K562 (cell line): ENCODE measurements at regions not wholly inside any gene's neighbourhood (a gene's known extent, or its start where the extent isn't known, plus 50 kb on each side); places are given as distances from the start of the nearest gene placed in this dataset.

Experiments used
- ATAC-seq: fragments of 200-7000 bp; cut with Tn5 transposase; 3 replicates; pipeline ENCODE4 v1.9.1; 2020; ENCODE audit warnings: moderate library complexity
- BruUV-seq: library from RNA; stranded (reverse); fragments of 400-500 nt; replicated peaks from 2 replicates; lab custom pipeline; 2021; lab: Mats Ljungman, UMichigan
- CTCF ChIA-PET: fragments of 300-600 bp; formaldehyde crosslinking; extraction: SDS; loops from one replicate; lab custom pipeline; 2021; ENCODE audit warnings: low intra/inter-chr PET ratio; lab: Yijun Ruan, JAX
- POLR2A ChIA-PET: fragments of 300-600, 350-650 bp; sonication (Branson Sonifier 250); formaldehyde crosslinking; extraction: SDS; loops from one replicate; lab custom pipeline; 2021; ENCODE audit warnings: antibody characterized with exemption, inconsistent platforms; lab: Yijun Ruan, JAX
- DNase-seq, 4 experiments: peaks; one replicate each; pipeline versions ENCODE4 v3.0.0 to v3.0.0-alpha.2; 2011 to 2018; ENCODE audit warnings: low spot score in 3 of 4, mixed read lengths in 3 of 4; ENCODE audit errors: extremely low read depth in 1 of 4
- FAIRE-seq: peaks from 2 replicates; lab custom pipeline; 2011; peaks lifted over from hg19 to GRCh38; lab: Jason Lieb, UNC
- H2AFZ ChIP-seq: 2 replicates; pipeline ENCODE4 v1.6.0; 2011; ENCODE audit warnings: low read depth, low read length, control low read depth, inconsistent platforms
- H3K27ac ChIP-seq: fragments of 200-600 bp; 3 replicates; pipeline ENCODE4 v1.8.0; 2011; ENCODE audit warnings: low read depth, mild to moderate bottlenecking, control low read depth, inconsistent platforms, low read length, moderate library complexity, mixed read lengths; ENCODE audit errors: extremely low read depth
- H3K27me3 ChIP-seq, 2 experiments: fragments of 300-600 bp in 1 of 2; 2 replicates in 1 of 2; 3 replicates in 1 of 2; pipeline versions ENCODE4 v1.6.0 to v1.8.0; 2011; ENCODE audit warnings: inconsistent platforms in 2 of 2, low read length in 2 of 2, mild to moderate bottlenecking in 1 of 2, mixed read lengths in 1 of 2, moderate library complexity in 1 of 2; ENCODE audit not compliant: control insufficient read depth in 2 of 2, insufficient read depth in 2 of 2
- H3K36me3 ChIP-seq: fragments of 300-600 bp; 3 replicates; pipeline ENCODE4 v1.8.0; 2011; ENCODE audit warnings: mild to moderate bottlenecking, low read length, inconsistent platforms; ENCODE audit not compliant: control insufficient read depth, insufficient read depth
- H3K4me1 ChIP-seq, 2 experiments: fragments of 200-600 bp in 1 of 2; replicated peaks in 1 of 2; 2 replicates in 1 of 2; 3 replicates in 1 of 2; pipeline versions ENCODE4 v1.5.1 to v1.8.0; 2011; ENCODE audit warnings: inconsistent platforms in 2 of 2, low read length in 2 of 2, mild to moderate bottlenecking in 1 of 2, mixed read lengths in 1 of 2, moderate library complexity in 1 of 2; ENCODE audit not compliant: control insufficient read depth in 2 of 2, insufficient read depth in 2 of 2
- H3K4me2 ChIP-seq: 2 replicates; pipeline ENCODE4 v1.6.1; 2011; ENCODE audit warnings: low read length, control low read depth, inconsistent platforms, mixed read lengths; ENCODE audit not compliant: insufficient read depth
- H3K4me3 ChIP-seq: fragments of 200-600 bp; sonication (generic), shearing (Covaris generic); 2 replicates; pipeline ENCODE4 v1.5.1; 2016; ENCODE audit warnings: control low read depth, inconsistent platforms
- H3K79me2 ChIP-seq: fragments of 200-600 bp; 3 replicates; pipeline ENCODE4 v1.8.0; 2011; ENCODE audit warnings: low read length, inconsistent platforms; ENCODE audit not compliant: control insufficient read depth, insufficient read depth
- H3K9ac ChIP-seq, 2 experiments: 2 replicates each; pipeline versions ENCODE4 v1.6.0 to v1.6.1; 2011; ENCODE audit warnings: low read depth in 2 of 2, low read length in 2 of 2, control low read depth in 1 of 2, inconsistent platforms in 1 of 2, mild to moderate bottlenecking in 1 of 2, mixed read lengths in 1 of 2; ENCODE audit not compliant: insufficient read depth in 1 of 2
- H3K9me1 ChIP-seq: one replicate; pipeline ENCODE4 v1.6.0; 2011; ENCODE audit warnings: inconsistent platforms, mild to moderate bottlenecking, low read length, moderate library complexity; ENCODE audit not compliant: control insufficient read depth, insufficient read depth
- H3K9me3 ChIP-seq: replicated peaks from 2 replicates; pipeline ENCODE4 v1.5.1; 2011; ENCODE audit warnings: low read depth, low read length, inconsistent platforms; ENCODE audit not compliant: control insufficient read depth, insufficient read depth
- H4K20me1 ChIP-seq: replicated peaks from 2 replicates; pipeline ENCODE4 v1.6.1; 2011; ENCODE audit warnings: low read length, inconsistent platforms, mixed read lengths; ENCODE audit not compliant: control insufficient read depth, insufficient read depth
- CREB5 ChIP-seq: fragments of 250-450 bp; sonication (Bioruptor Pico); IDR thresholded peaks from 2 replicates; pipeline ENCODE4 v1.5.0; 2020; ENCODE audit warnings: mild to moderate bottlenecking
- CREBBP ChIP-seq: IDR thresholded peaks from one replicate; pipeline ENCODE4 v1.6.1; 2012; ENCODE audit warnings: low read depth, mild to moderate bottlenecking, control low read depth, inconsistent platforms, low read length
- DNMT1 ChIP-seq: fragments of 450-650 bp; IDR thresholded peaks from 2 replicates; pipeline ENCODE4 v1.6.1; 2016; ENCODE audit warnings: antibody characterized with exemption, mild to moderate bottlenecking
- HDAC2 ChIP-seq: fragments of 450-650 bp; IDR thresholded peaks from 2 replicates; pipeline ENCODE4 v1.6.1; 2016; ENCODE audit warnings: mild to moderate bottlenecking
- HOMEZ ChIP-seq: fragments of 250-450 bp; sonication (Bioruptor Pico); IDR thresholded peaks from 2 replicates; pipeline ENCODE4 v1.4.0; 2020; ENCODE audit warnings: mild to moderate bottlenecking, moderate library complexity
- LCOR ChIP-seq: sonication (generic); formaldehyde crosslinking; IDR thresholded peaks from 2 replicates; pipeline ENCODE4 v1.8.0; 2022; ENCODE audit warnings: mild to moderate bottlenecking, missing genetic modification reagents
- MTA3 ChIP-seq: fragments of 450-650 bp; formaldehyde crosslinking; IDR thresholded peaks from 2 replicates; pipeline ENCODE4 v1.6.1; 2017; ENCODE audit warnings: mild to moderate bottlenecking, borderline replicate concordance
- RFX7 ChIP-seq: fragments of 250-450 bp; sonication (Bioruptor Pico); IDR thresholded peaks from 2 replicates; pipeline ENCODE4 v1.5.1; 2021; ENCODE audit warnings: mild to moderate bottlenecking
- SFPQ ChIP-seq: fragments of 200-400 bp; formaldehyde crosslinking; IDR thresholded peaks from 2 replicates; pipeline ENCODE4 v1.6.1; 2017; ENCODE audit warnings: mild to moderate bottlenecking, low read depth, low read length, moderate library complexity
- STAG1 ChIP-seq: sonication (generic); formaldehyde crosslinking; IDR thresholded peaks from 2 replicates; pipeline ENCODE4 v1.5.0; 2020; ENCODE audit warnings: missing genetic modification reagents, borderline replicate concordance
- ZNF507 ChIP-seq: conservative IDR thresholded peaks from 2 replicates; pipeline ENCODE4 v1.6.1; 2017; ENCODE audit warnings: missing genetic modification characterization, missing compliant biosample characterization
- ZNF551 ChIP-seq: fragments of 250-450 bp; sonication (Bioruptor Pico); IDR thresholded peaks from 2 replicates; pipeline ENCODE4 v1.5.0; 2021; ENCODE audit warnings: mild to moderate bottlenecking, moderate library complexity
- WGBS: fragments of 100-300 bp; shearing (Covaris generic); methylation state at CpG from one replicate; pipeline ENCODE4 v1.1.6; 2016; ENCODE audit warnings: low coverage, mixed read lengths; ENCODE audit not compliant: insufficient coverage; ENCODE audit errors: missing lambda C conversion rate; 5-methylcytosine and 5-hydroxymethylcytosine counted together
- in situ Hi-C: fragments of 300-500 bp; cut with MboI; formaldehyde crosslinking; loops from 4 replicates; pipeline ENCODE4 v1.15.0; 2018; ENCODE audit warnings: inconsistent platforms, mixed read lengths
- intact Hi-C: fragments of 100-400 bp; cut with micrococcal nuclease; formaldehyde crosslinking; loops from 2 replicates; pipeline ENCODE4 v1.14.2; 2022
- TF ChIP-seq, protein P1 (sequence below): fragments of 450-650 bp; IDR thresholded peaks from 2 replicates; pipeline ENCODE4 v1.6.1; 2016; ENCODE audit warnings: borderline replicate concordance

- no peak for TF ChIP-seq SFPQ
- no peak for TF ChIP-seq MTA3
- TF ChIP-seq STAG1 (CRISPR knock-in tag) = no peak
- no peak for TF ChIP-seq DNMT1
- no peak for TF ChIP-seq ZNF551 (CRISPR knock-in tag)
- TF ChIP-seq, protein P1, sequence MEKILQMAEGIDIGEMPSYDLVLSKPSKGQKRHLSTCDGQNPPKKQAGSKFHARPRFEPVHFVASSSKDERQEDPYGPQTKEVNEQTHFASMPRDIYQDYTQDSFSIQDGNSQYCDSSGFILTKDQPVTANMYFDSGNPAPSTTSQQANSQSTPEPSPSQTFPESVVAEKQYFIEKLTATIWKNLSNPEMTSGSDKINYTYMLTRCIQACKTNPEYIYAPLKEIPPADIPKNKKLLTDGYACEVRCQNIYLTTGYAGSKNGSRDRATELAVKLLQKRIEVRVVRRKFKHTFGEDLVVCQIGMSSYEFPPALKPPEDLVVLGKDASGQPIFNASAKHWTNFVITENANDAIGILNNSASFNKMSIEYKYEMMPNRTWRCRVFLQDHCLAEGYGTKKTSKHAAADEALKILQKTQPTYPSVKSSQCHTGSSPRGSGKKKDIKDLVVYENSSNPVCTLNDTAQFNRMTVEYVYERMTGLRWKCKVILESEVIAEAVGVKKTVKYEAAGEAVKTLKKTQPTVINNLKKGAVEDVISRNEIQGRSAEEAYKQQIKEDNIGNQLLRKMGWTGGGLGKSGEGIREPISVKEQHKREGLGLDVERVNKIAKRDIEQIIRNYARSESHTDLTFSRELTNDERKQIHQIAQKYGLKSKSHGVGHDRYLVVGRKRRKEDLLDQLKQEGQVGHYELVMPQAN = no peak
- TF ChIP-seq HDAC2 = no peak
- TF ChIP-seq, all 486 proteins: peak for 0
Measured at GRCh38 chr1:79711001-79711431, 704.5 kb upstream of the ADGRL4 start (continued).

DNA sequence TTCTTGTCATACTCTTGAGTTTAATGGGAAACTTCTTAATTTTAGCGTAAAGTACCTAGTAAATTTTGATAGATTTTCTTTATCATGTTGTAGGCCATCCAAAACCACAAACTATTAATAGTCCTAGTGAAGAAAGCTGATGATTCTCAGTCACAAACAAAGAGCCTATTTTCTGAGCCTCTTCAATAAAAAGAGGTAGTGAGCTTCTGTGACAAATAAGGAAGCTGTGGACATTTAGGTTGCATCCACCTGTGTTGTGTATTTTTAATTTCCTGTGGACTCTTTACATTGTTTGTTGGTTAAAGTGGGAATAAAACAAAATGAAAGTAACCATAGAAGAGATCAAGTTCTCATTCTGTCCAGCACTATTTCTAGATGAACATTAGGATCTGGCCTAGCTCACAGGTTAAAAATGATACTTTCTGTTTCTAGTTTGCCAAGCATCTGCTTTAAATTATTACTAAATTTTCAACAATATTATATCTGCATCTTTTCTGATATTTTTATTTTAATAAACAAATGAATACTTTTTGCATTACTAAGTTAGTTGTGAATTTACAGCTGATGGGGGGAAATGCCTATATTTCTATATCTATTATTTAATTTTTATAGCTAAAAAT is 702.2 kb upstream of the ADGRL4 start:
- Histone ChIP-seq H3K9me3 (no peaks in the 10 kb centered on the region; the same call in 1 of the 2 replicates), H3K27me3 (no peaks in the 10 kb centered on the region), H4K20me1 (no peaks in the 10 kb centered on the region), H3K36me3 (no peaks in the 10 kb centered on the region), H3K4me2 (no peak overlapping the region), H3K4me3 (no peak overlapping the region), H3K27ac (no peak overlapping the region), H2AFZ (no peak overlapping the region), H3K79me2 (no peaks in the 10 kb centered on the region), H3K9ac (no peak overlapping the region), H3K9me1 (no peaks in the 10 kb centered on the region), H3K4me1 (no peaks in the 10 kb centered on the region)
- no TSS peak for BruUV-seq
- 6% methylated on average over 1 of the region's 1 CpG for WGBS
- POLR2A ChIA-PET = no interaction called here
- intact Hi-C loops = no loop called here
- TF ChIP-seq CREBBP = no peak
- no peak for TF ChIP-seq RFX7 (CRISPR knock-in tag)
- no peak for TF ChIP-seq ZNF507
- no peak for TF ChIP-seq LCOR (CRISPR knock-in tag)
- no peak for TF ChIP-seq CREB5 (CRISPR knock-in tag)
- TF ChIP-seq HOMEZ (CRISPR knock-in tag) = no peak
- no peak for ATAC-seq
- DNase-seq = no peak
- no peak for FAIRE-seq
- in situ Hi-C loops = no loop called here
- CTCF ChIA-PET = no interaction called here
